ENCODE measurements at regions not wholly inside any gene's neighbourhood (a gene's known extent, or its start where the extent isn't known, plus 50 kb on each side); places are given as distances from the start of the nearest gene placed in this dataset.

DNA sequence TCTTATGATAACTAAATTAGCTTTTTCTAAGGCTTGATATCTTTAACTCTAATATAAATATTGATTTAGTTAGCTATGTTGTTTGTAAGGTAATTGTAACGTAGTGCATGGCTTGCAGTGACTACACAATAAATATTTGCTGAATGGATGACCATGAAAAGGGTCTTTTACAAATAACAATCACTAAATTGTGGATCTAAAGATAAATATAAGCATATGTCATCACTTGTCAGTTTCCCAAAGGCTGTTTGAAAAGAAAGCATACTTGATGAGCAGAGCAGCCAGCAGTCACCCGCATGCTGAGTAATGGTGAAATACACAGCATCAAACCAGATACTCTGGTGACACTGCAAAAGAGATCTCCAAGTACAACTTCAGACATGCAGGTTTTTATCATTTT is 92.5 kb upstream of the FMN2 start:
- TF ChIP-seq POLR2A (IDR thresholded peaks at IDR 0.05), result no peak
- TF ChIP-seq, protein P1, sequence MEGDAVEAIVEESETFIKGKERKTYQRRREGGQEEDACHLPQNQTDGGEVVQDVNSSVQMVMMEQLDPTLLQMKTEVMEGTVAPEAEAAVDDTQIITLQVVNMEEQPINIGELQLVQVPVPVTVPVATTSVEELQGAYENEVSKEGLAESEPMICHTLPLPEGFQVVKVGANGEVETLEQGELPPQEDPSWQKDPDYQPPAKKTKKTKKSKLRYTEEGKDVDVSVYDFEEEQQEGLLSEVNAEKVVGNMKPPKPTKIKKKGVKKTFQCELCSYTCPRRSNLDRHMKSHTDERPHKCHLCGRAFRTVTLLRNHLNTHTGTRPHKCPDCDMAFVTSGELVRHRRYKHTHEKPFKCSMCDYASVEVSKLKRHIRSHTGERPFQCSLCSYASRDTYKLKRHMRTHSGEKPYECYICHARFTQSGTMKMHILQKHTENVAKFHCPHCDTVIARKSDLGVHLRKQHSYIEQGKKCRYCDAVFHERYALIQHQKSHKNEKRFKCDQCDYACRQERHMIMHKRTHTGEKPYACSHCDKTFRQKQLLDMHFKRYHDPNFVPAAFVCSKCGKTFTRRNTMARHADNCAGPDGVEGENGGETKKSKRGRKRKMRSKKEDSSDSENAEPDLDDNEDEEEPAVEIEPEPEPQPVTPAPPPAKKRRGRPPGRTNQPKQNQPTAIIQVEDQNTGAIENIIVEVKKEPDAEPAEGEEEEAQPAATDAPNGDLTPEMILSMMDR (IDR thresholded peaks at IDR 0.05 in 4 of 5, conservative IDR thresholded peaks at IDR 0.05 in 1 of 5), result no peak

Measured in gastrocnemius medialis (tissue), 4 donors.